ENCODE measurements at regions not wholly inside any gene's neighbourhood (a gene's known extent, or its start where the extent isn't known, plus 50 kb on each side); places are given as distances from the start of the nearest gene placed in this dataset.
"Not testable (repeated sequence)": the region's sequence is repeated elsewhere in the genome, so short reads cannot be mapped to it uniquely, and the experiment has no call there.

GRCh38 chr1:78715181-78715661 is 65.6 kb downstream of the IFI44 start:
- DNase-seq = no peak

GRCh38 chr1:78716186-78716585 is 66.6 kb downstream of the IFI44 start:
- DNase-seq = no peak

GRCh38 chr1:78718566-78718965 is 68.9 kb downstream of the IFI44 start:
- DNase-seq = no peak

GRCh38 chr1:78721136-78721535 is 71.5 kb downstream of the IFI44 start:
- DNase-seq = no peak

GRCh38 chr1:78722105-78722504 is 72.5 kb downstream of the IFI44 start:
- DNase-seq = no peak

GRCh38 chr1:78722521-78722920 is 72.9 kb downstream of the IFI44 start:
- no peak for DNase-seq

GRCh38 chr1:78722947-78723346 is 73.3 kb downstream of the IFI44 start:
- no peak for DNase-seq

- DNase-seq = no peak
Observed at GRCh38 chr1:78726686-78727085, 77.1 kb downstream of the IFI44 start.

- DNase-seq = no peak
Observed at GRCh38 chr1:78728359-78728758, 78.7 kb downstream of the IFI44 start.

- no peak for DNase-seq
Observed at GRCh38 chr1:78730054-78730453, 80.4 kb downstream of the IFI44 start.

- no peak for DNase-seq
Observed at GRCh38 chr1:78731674-78732073, 82.0 kb downstream of the IFI44 start.

- DNase-seq = no peak
Observed at GRCh38 chr1:78737241-78737640, 87.6 kb downstream of the IFI44 start.

GRCh38 chr1:78743626-78744025 is 94.0 kb downstream of the IFI44 start:
- no peak for DNase-seq

- no peak for DNase-seq
Observed at GRCh38 chr1:78745111-78745510, 95.5 kb downstream of the IFI44 start.

GRCh38 chr1:78753679-78754078 is 104.0 kb downstream of the IFI44 start:
- not testable (repeated sequence) for DNase-seq

- DNase-seq = no peak
Observed at GRCh38 chr1:78755986-78756385, 106.4 kb downstream of the IFI44 start.

GRCh38 chr1:78758506-78758905 is 108.9 kb downstream of the IFI44 start:
- DNase-seq = no peak

GRCh38 chr1:78759881-78760280 is 110.2 kb downstream of the IFI44 start:
- no peak for DNase-seq

GRCh38 chr1:78760858-78761257 is 111.2 kb downstream of the IFI44 start:
- no peak for DNase-seq

GRCh38 chr1:78762113-78762512 is 112.5 kb downstream of the IFI44 start:
- DNase-seq = no peak

- no peak for DNase-seq
Observed at GRCh38 chr1:78765489-78765888, 115.9 kb downstream of the IFI44 start.

GRCh38 chr1:78779831-78780230 is 130.2 kb downstream of the IFI44 start:
- no peak for DNase-seq

GRCh38 chr1:78787544-78787943 is 137.9 kb downstream of the IFI44 start:
- DNase-seq = no peak

- no peak for DNase-seq
Observed at GRCh38 chr1:78790174-78790573, 140.5 kb downstream of the IFI44 start.

- DNase-seq = no peak
Observed at GRCh38 chr1:78792756-78793155, 143.1 kb downstream of the IFI44 start.
